ENCODE measurements at regions not wholly inside any gene's neighbourhood (a gene's known extent, or its start where the extent isn't known, plus 50 kb on each side); places are given as distances from the start of the nearest gene placed in this dataset.

- DNase-seq = no peak
Measured at GRCh38 chr1:193736507-193736906, 550.1 kb upstream of the B3GALT2 start.

GRCh38 chr1:193733674-193734073 is 547.3 kb upstream of the B3GALT2 start:
- DNase-seq = no peak

GRCh38 chr1:193730017-193730416 is 543.6 kb upstream of the B3GALT2 start:
- DNase-seq = no peak

GRCh38 chr1:193729429-193729828 is 543.0 kb upstream of the B3GALT2 start:
- no peak for DNase-seq

- DNase-seq = no peak
Measured at GRCh38 chr1:193727850-193728249, 541.4 kb upstream of the B3GALT2 start.

- no peak for DNase-seq
Measured at GRCh38 chr1:193726722-193727121, 540.3 kb upstream of the B3GALT2 start.

GRCh38 chr1:193712392-193712791 is 526.0 kb upstream of the B3GALT2 start:
- no peak for DNase-seq

GRCh38 chr1:193709607-193710006 is 523.2 kb upstream of the B3GALT2 start:
- no peak for DNase-seq

GRCh38 chr1:193707271-193708021 is 521.0 kb upstream of the B3GALT2 start:
- DNase-seq = no peak

- no peak for DNase-seq
Measured at GRCh38 chr1:193706766-193707165, 520.4 kb upstream of the B3GALT2 start.

GRCh38 chr1:193705554-193705981 is 519.2 kb upstream of the B3GALT2 start:
- DNase-seq = no peak

- DNase-seq = no peak
Measured at GRCh38 chr1:193703655-193704054, 517.2 kb upstream of the B3GALT2 start.

- DNase-seq = no peak
Measured at GRCh38 chr1:193703121-193703520, 516.7 kb upstream of the B3GALT2 start.

GRCh38 chr1:193701759-193702158 is 515.3 kb upstream of the B3GALT2 start:
- no peak for DNase-seq

GRCh38 chr1:193700710-193701355 is 514.4 kb upstream of the B3GALT2 start:
- DNase-seq = no peak

- no peak for DNase-seq
Measured at GRCh38 chr1:193699261-193699660, 512.8 kb upstream of the B3GALT2 start.

GRCh38 chr1:193697776-193698175 is 511.4 kb upstream of the B3GALT2 start:
- DNase-seq = no peak

- DNase-seq = no peak
Measured at GRCh38 chr1:193697115-193697762, 510.8 kb upstream of the B3GALT2 start.

GRCh38 chr1:193694741-193695140 is 508.3 kb upstream of the B3GALT2 start:
- no peak for DNase-seq

- DNase-seq = no peak
Measured at GRCh38 chr1:193685986-193686385, 499.6 kb upstream of the B3GALT2 start.

GRCh38 chr1:193681422-193681821 is 495.0 kb upstream of the B3GALT2 start:
- no peak for DNase-seq

GRCh38 chr1:193680924-193681316 is 494.5 kb upstream of the B3GALT2 start:
- DNase-seq = no peak

GRCh38 chr1:193680247-193680923 is 494.0 kb upstream of the B3GALT2 start:
- DNase-seq = no peak

- DNase-seq = no peak
Measured at GRCh38 chr1:193677874-193678273, 491.5 kb upstream of the B3GALT2 start.

All from activated T-cell treated with anti-CD3 and anti-CD28 coated beads for 4 hours (primary cell).